ENCODE measurements at regions not wholly inside any gene's neighbourhood (a gene's known extent, or its start where the extent isn't known, plus 50 kb on each side); places are given as distances from the start of the nearest gene placed in this dataset.

DNA sequence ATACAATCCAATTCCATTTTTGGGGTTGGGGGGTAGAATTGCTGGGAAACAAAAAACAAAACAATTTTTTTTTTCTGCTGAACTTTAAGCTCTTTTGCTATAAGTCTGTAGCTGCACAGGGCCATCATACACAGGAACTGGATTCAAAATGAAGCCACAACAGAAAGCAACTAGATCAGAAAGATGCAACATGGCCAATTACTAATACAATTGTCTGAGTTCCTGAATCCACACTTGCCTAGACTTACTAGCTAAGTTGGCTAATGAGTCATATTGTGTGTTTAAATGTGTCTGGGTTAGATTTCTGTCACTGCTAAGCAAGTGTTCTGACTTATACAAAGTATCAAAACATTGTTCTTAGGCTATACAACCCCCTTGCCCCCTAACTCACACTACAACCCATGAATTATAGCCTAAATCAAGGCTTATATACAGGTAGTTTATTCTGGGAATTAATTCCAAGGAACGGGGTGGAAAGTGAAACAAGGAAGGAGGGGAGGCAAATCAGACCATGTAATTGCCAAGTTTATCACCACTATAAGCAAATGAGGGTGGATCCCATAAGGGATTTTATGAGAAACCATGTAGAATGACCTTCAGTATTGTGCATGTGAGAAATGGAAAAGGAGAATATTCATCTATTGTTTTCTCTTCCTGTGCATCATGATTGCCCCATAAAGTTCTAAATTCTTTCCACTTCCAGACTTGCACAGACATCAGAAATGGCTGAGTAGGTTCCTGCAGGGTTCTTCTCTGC lies 337.9 kb upstream of the SORCS1 start:
- no peaks in the 10 kb centered on the region for H4K20me1 ChIP-seq (ENCODE audit: insufficient read depth)
- no peaks in the 10 kb centered on the region for H3K9me3 ChIP-seq (ENCODE audit: insufficient read depth, low read depth)
- H3K4me3 ChIP-seq: no peak overlapping the region
- no peaks in the 10 kb centered on the region for H3K36me3 ChIP-seq (ENCODE audit: low read depth)
- ChIA-PET POLR2A (ENCODE audit: unreplicated experiment) (no interaction called here), CTCF (no interaction called here)
- no peak overlapping the region for H3K27ac ChIP-seq
- no peaks in the 10 kb centered on the region for H3K79me2 ChIP-seq (ENCODE audit: low read depth)
- no TSS peak for BruUV-seq (replicated peaks)
- H3K27me3 ChIP-seq (ENCODE audit: insufficient read depth, low read depth): no peaks in the 10 kb centered on the region
- H3K9me2 ChIP-seq (ENCODE audit: insufficient read depth): no peaks in the 10 kb centered on the region
- TF ChIP-seq, protein P1, sequence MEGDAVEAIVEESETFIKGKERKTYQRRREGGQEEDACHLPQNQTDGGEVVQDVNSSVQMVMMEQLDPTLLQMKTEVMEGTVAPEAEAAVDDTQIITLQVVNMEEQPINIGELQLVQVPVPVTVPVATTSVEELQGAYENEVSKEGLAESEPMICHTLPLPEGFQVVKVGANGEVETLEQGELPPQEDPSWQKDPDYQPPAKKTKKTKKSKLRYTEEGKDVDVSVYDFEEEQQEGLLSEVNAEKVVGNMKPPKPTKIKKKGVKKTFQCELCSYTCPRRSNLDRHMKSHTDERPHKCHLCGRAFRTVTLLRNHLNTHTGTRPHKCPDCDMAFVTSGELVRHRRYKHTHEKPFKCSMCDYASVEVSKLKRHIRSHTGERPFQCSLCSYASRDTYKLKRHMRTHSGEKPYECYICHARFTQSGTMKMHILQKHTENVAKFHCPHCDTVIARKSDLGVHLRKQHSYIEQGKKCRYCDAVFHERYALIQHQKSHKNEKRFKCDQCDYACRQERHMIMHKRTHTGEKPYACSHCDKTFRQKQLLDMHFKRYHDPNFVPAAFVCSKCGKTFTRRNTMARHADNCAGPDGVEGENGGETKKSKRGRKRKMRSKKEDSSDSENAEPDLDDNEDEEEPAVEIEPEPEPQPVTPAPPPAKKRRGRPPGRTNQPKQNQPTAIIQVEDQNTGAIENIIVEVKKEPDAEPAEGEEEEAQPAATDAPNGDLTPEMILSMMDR (conservative IDR thresholded peaks at IDR 0.05): no peak
- intact Hi-C loops (cut with micrococcal nuclease; ENCODE audit: unreplicated experiment): no loop called here
- H3K4me1 ChIP-seq (replicated peaks; ENCODE audit: insufficient read depth): no peaks in the 10 kb centered on the region
- no peak for DNase-seq
- no peak overlapping the region for H3K4me2 ChIP-seq
- no peaks in the 10 kb centered on the region for H3F3A ChIP-seq (ENCODE audit: insufficient read depth, low read depth)
- no peak overlapping the region for H2AFZ ChIP-seq

DNA sequence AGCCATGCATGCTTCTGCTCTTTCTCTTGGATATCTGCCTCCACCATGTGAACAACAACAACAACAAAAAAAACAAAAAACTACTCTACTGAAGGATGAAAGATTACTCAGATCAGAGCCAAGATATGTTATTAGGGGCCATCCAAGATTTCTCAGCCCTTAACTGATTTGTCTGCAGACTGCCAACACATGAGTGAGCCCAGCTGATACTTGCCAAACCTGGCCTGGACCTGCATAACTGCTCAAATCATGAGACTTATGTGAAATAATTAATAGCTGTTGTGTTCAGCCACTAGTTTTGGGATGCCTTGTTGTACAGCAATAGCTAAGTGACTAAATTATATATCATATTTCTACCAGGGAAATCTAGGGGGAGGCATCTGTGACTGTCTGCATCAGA lies 334.5 kb upstream of the SORCS1 start:
- no peak overlapping the region for H3K27ac ChIP-seq
- no peaks in the 10 kb centered on the region for H3K27me3 ChIP-seq (ENCODE audit: insufficient read depth, low read depth)
- H3K9me2 ChIP-seq (ENCODE audit: insufficient read depth): no peaks in the 10 kb centered on the region
- H3K4me3 ChIP-seq: no peak overlapping the region
- no peaks in the 10 kb centered on the region for H3K79me2 ChIP-seq (ENCODE audit: low read depth)
- BruUV-seq (replicated peaks): no TSS peak
- no peaks in the 10 kb centered on the region for H3K4me1 ChIP-seq (replicated peaks; ENCODE audit: insufficient read depth)
- no peaks in the 10 kb centered on the region for H3F3A ChIP-seq (ENCODE audit: insufficient read depth, low read depth)
- ChIA-PET CTCF (no interaction called here), POLR2A (ENCODE audit: unreplicated experiment) (no interaction called here)
- no peak overlapping the region for H3K4me2 ChIP-seq
- intact Hi-C loops (cut with micrococcal nuclease; ENCODE audit: unreplicated experiment): no loop called here
- no peaks in the 10 kb centered on the region for H3K36me3 ChIP-seq (ENCODE audit: low read depth)
- TF ChIP-seq, protein P1 (conservative IDR thresholded peaks at IDR 0.05): no peak
- no peak for TF ChIP-seq EZH2 (IDR thresholded peaks at IDR 0.05; ENCODE audit: low read depth)
- DNase-seq: no peak
- H3K9me3 ChIP-seq (ENCODE audit: insufficient read depth, low read depth): no peaks in the 10 kb centered on the region
- no peak overlapping the region for H2AFZ ChIP-seq
- H4K20me1 ChIP-seq (ENCODE audit: insufficient read depth): no peaks in the 10 kb centered on the region

DNA sequence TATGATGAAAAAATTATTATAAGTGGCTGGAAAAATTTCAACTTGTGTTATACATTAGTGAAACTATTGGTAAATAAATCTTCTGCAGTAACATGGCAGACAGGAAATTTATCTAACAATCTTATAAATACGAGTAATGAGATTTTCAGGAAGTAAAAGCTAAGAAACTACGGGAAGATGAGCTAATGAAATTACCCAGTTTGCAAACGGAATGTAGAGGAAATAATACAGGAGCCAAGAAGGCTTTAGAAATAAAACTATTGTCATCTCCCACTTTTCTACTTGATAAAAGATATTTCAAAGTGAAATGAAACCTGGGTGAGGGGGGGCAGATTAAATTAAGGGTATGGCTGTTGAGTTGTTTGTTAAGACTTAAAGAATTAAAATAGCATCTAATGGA lies 332.5 kb upstream of the SORCS1 start:
- BruUV-seq (replicated peaks): no TSS peak
- ChIA-PET POLR2A (ENCODE audit: unreplicated experiment) (no interaction called here), CTCF (no interaction called here)
- TF ChIP-seq, protein P1 (conservative IDR thresholded peaks at IDR 0.05): no peak
- no peak for TF ChIP-seq EZH2 (IDR thresholded peaks at IDR 0.05; ENCODE audit: low read depth)
- H2AFZ ChIP-seq: no peak overlapping the region
- intact Hi-C loops (cut with micrococcal nuclease; ENCODE audit: unreplicated experiment): no loop called here
- no peaks in the 10 kb centered on the region for H3K4me1 ChIP-seq (replicated peaks; ENCODE audit: insufficient read depth)
- H3K9me2 ChIP-seq (ENCODE audit: insufficient read depth): no peaks in the 10 kb centered on the region
- no peaks in the 10 kb centered on the region for H3F3A ChIP-seq (ENCODE audit: insufficient read depth, low read depth)
- H4K20me1 ChIP-seq (ENCODE audit: insufficient read depth): no peaks in the 10 kb centered on the region
- H3K9me3 ChIP-seq (ENCODE audit: insufficient read depth, low read depth): no peaks in the 10 kb centered on the region
- H3K27ac ChIP-seq: no peak overlapping the region
- DNase-seq: no peak
- no peaks in the 10 kb centered on the region for H3K27me3 ChIP-seq (ENCODE audit: insufficient read depth, low read depth)
- no peaks in the 10 kb centered on the region for H3K79me2 ChIP-seq (ENCODE audit: low read depth)
- H3K36me3 ChIP-seq (ENCODE audit: low read depth): no peaks in the 10 kb centered on the region
- no peak overlapping the region for H3K4me3 ChIP-seq
- H3K4me2 ChIP-seq: no peak overlapping the region

All from PC-9 (cell line).